Germinal center (tissue), 1 donor: ENCODE measurements at regions not wholly inside any gene's neighbourhood (a gene's known extent, or its start where the extent isn't known, plus 50 kb on each side); places are given as distances from the start of the nearest gene placed in this dataset.
"Not testable (repeated sequence)": the region's sequence is repeated elsewhere in the genome, so short reads cannot be mapped to it uniquely, and the experiment has no call there.

Source experiments
- DNase-seq: peaks from one replicate; pipeline ENCODE4 v3.0.0; 2012; ENCODE audit warnings: mixed read lengths, low spot score

- DNase-seq: no peak
Observed at GRCh38 chr7:109460296-109460695, 890.6 kb downstream of the DNAJB9 start.

GRCh38 chr7:109462171-109462570 lies 892.5 kb downstream of the DNAJB9 start:
- no peak for DNase-seq

GRCh38 chr7:109467729-109468128 lies 898.1 kb downstream of the DNAJB9 start:
- not testable (repeated sequence) for DNase-seq

GRCh38 chr7:109473172-109473571 lies 903.5 kb downstream of the DNAJB9 start:
- DNase-seq: no peak

GRCh38 chr7:109476409-109476808 lies 906.7 kb downstream of the DNAJB9 start:
- DNase-seq: no peak

- DNase-seq: no peak
Observed at GRCh38 chr7:109479388-109479787, 909.7 kb downstream of the DNAJB9 start.

- DNase-seq: not testable (repeated sequence)
Observed at GRCh38 chr7:109490607-109491006, 920.9 kb downstream of the DNAJB9 start.

- DNase-seq: no peak
Observed at GRCh38 chr7:109497053-109497452, 927.4 kb downstream of the DNAJB9 start.

- DNase-seq: no peak
Observed at GRCh38 chr7:109498131-109498530, 928.5 kb downstream of the DNAJB9 start.

GRCh38 chr7:109503421-109503820 lies 933.7 kb downstream of the DNAJB9 start:
- DNase-seq: no peak

- DNase-seq: no peak
Observed at GRCh38 chr7:109522585-109522984, 952.9 kb downstream of the DNAJB9 start.

GRCh38 chr7:109527833-109528232 lies 958.2 kb downstream of the DNAJB9 start:
- DNase-seq: no peak

GRCh38 chr7:109529712-109530111 lies 960.0 kb downstream of the DNAJB9 start:
- no peak for DNase-seq

- DNase-seq: no peak
Observed at GRCh38 chr7:109532262-109532992, 962.8 kb downstream of the DNAJB9 start.

- DNase-seq: no peak
Observed at GRCh38 chr7:109545686-109546085, 976.0 kb downstream of the DNAJB9 start.

- no peak for DNase-seq
Observed at GRCh38 chr7:109549471-109550193, 980.0 kb downstream of the DNAJB9 start.

GRCh38 chr7:109552017-109552416 lies 982.3 kb downstream of the DNAJB9 start:
- DNase-seq: no peak

- no peak for DNase-seq
Observed at GRCh38 chr7:109577265-109577664, 1007.6 kb downstream of the DNAJB9 start.

- DNase-seq: no peak
Observed at GRCh38 chr7:109579901-109580300, 1010.2 kb downstream of the DNAJB9 start.

GRCh38 chr7:109582211-109582610 lies 1012.5 kb downstream of the DNAJB9 start:
- DNase-seq: no peak

GRCh38 chr7:109596948-109597347 lies 1027.3 kb downstream of the DNAJB9 start:
- not testable (repeated sequence) for DNase-seq

- DNase-seq: no peak
Observed at GRCh38 chr7:109611656-109612055, 1042.0 kb downstream of the DNAJB9 start.

- no peak for DNase-seq
Observed at GRCh38 chr7:109616551-109617069, 1046.9 kb downstream of the DNAJB9 start.
